H1 (cell line): ENCODE measurements at regions not wholly inside any gene's neighbourhood (a gene's known extent, or its start where the extent isn't known, plus 50 kb on each side); places are given as distances from the start of the nearest gene placed in this dataset.

Experiments
- CTCF ChIA-PET: fragments of 300-600 bp; sonication (Branson Sonifier 250); formaldehyde crosslinking; loops from one replicate; lab custom pipeline; 2021; ENCODE audit not compliant: partially characterized antibody; lab: Charles Lee
- POLR2A ChIA-PET: fragments of 300-600 bp; sonication (Branson Sonifier 250); formaldehyde crosslinking; loops from one replicate; lab custom pipeline; 2021; ENCODE audit warnings: inconsistent platforms; ENCODE audit not compliant: partially characterized antibody; lab: Charles Lee
- DNase-seq, 2 experiments: peaks; one replicate each; pipeline versions ENCODE4 v3.0.0 to v3.0.0-alpha.2; 2010 to 2022; ENCODE audit warnings: low spot score in 2 of 2, low read depth in 1 of 2, mixed read lengths in 1 of 2
- FAIRE-seq: peaks from 2 replicates; lab custom pipeline; 2011; peaks lifted over from hg19 to GRCh38; lab: Jason Lieb, UNC
- H2AFZ ChIP-seq: 2 replicates; pipeline ENCODE4 v1.8.1; 2012; ENCODE audit warnings: low read length, inconsistent platforms
- H2AK5ac ChIP-seq: 2 replicates; pipeline ENCODE4 v1.6.1; 2013; ENCODE audit warnings: low read depth, low read length
- H2BK120ac ChIP-seq: replicated peaks from 2 replicates; pipeline ENCODE3; 2013; ENCODE audit warnings: low read depth, low read length, inconsistent platforms
- H2BK12ac ChIP-seq: 2 replicates; pipeline ENCODE4 v1.6.1; 2013; ENCODE audit warnings: low read depth, low read length
- H2BK15ac ChIP-seq: 2 replicates; pipeline ENCODE4 v1.6.1; 2013; ENCODE audit warnings: low read length
- H2BK20ac ChIP-seq: 2 replicates; pipeline ENCODE4 v1.6.1; 2013; ENCODE audit warnings: low read length
- H2BK5ac ChIP-seq: 2 replicates; pipeline ENCODE4 v1.6.1; 2013; ENCODE audit warnings: low read depth, low read length
- H3K14ac ChIP-seq: 2 replicates; pipeline ENCODE4 v1.6.1; 2013; ENCODE audit warnings: inconsistent platforms; ENCODE audit not compliant: insufficient read length
- H3K18ac ChIP-seq: 2 replicates; pipeline ENCODE4 v1.6.1; 2013; ENCODE audit warnings: low read length; ENCODE audit errors: extremely low read depth
- H3K23ac ChIP-seq: 2 replicates; pipeline ENCODE4 v1.6.1; 2013; ENCODE audit warnings: inconsistent platforms; ENCODE audit not compliant: insufficient read length
- H3K23me2 ChIP-seq: 2 replicates; pipeline ENCODE4 v1.6.1; 2013; ENCODE audit warnings: low read depth, low read length
- H3K27ac ChIP-seq: 2 replicates; pipeline ENCODE4 v1.6.1; 2011; ENCODE audit warnings: low read depth, low read length, inconsistent platforms
- H3K27me3 ChIP-seq, 4 experiments: replicated peaks in 1 of 4; 1 replicate in 1 of 4; 2 replicates in 3 of 4; pipeline versions ENCODE4 v1.6.1 to v1.8.1; 2011 to 2013; ENCODE audit warnings: low read length in 3 of 4, mild to moderate bottlenecking in 3 of 4, inconsistent platforms in 2 of 4, mixed read lengths in 2 of 4, moderate library complexity in 1 of 4; ENCODE audit not compliant: control insufficient read depth in 3 of 4, insufficient read depth in 3 of 4; ENCODE audit errors: extremely low read depth in 1 of 4
- H3K36me3 ChIP-seq, 4 experiments: 2 replicates each; pipeline versions ENCODE4 v1.6.1 to v1.8.1; 2011 to 2013; ENCODE audit warnings: mild to moderate bottlenecking in 4 of 4, low read length in 3 of 4, moderate library complexity in 2 of 4, control low read depth in 1 of 4, inconsistent platforms in 1 of 4; ENCODE audit not compliant: insufficient read depth in 4 of 4, control insufficient read depth in 2 of 4
- H3K4ac ChIP-seq: replicated peaks from 2 replicates; pipeline ENCODE3; 2013; ENCODE audit warnings: low read length, low read depth, mixed read lengths, inconsistent platforms; ENCODE audit not compliant: insufficient read length
- H3K4me1 ChIP-seq, 4 experiments: replicated peaks in 1 of 4; 1 replicate in 1 of 4; 2 replicates in 3 of 4; pipeline versions ENCODE4 v1.6.1 to v1.8.1; 2011 to 2013; ENCODE audit warnings: low read length in 3 of 4, inconsistent platforms in 2 of 4, mixed read lengths in 1 of 4; ENCODE audit not compliant: insufficient read depth in 4 of 4, control insufficient read depth in 3 of 4
- H3K4me2 ChIP-seq, 2 experiments: 2 replicates each; pipeline versions ENCODE4 v1.6.1 to v1.8.1; 2011 to 2013; ENCODE audit warnings: low read depth in 2 of 2, low read length in 2 of 2, control low read depth in 1 of 2, inconsistent platforms in 1 of 2, mild to moderate bottlenecking in 1 of 2; ENCODE audit not compliant: insufficient read depth in 1 of 2
- H3K4me3 ChIP-seq, 4 experiments: fragments of 200-600, 300-600 bp in 1 of 4; sonication (generic), shearing (Covaris generic), sonication (Bioruptor Twin) in 1 of 4; 2 replicates each; pipeline versions ENCODE4 v1.5.1 to v1.8.1; 2011 to 2016; ENCODE audit warnings: low read length in 4 of 4, low read depth in 3 of 4, control low read depth in 2 of 4, inconsistent platforms in 2 of 4, mild to moderate bottlenecking in 2 of 4, mixed read lengths in 1 of 4, moderate library complexity in 1 of 4; ENCODE audit not compliant: insufficient read depth in 2 of 4; ENCODE audit errors: extremely low read depth in 1 of 4
- H3K56ac ChIP-seq: replicated peaks from 2 replicates; pipeline ENCODE3; 2013; ENCODE audit warnings: low read depth, mild to moderate bottlenecking, mixed read lengths, low read length, inconsistent platforms; ENCODE audit not compliant: insufficient read length
- H3K79me1 ChIP-seq: 2 replicates; pipeline ENCODE4 v1.6.1; 2013; ENCODE audit warnings: low read depth, low read length, control low read depth
- H3K79me2 ChIP-seq, 2 experiments: 2 replicates each; pipeline versions ENCODE4 v1.6.1 to v1.8.1; 2012 to 2013; ENCODE audit warnings: low read length in 2 of 2, mild to moderate bottlenecking in 2 of 2, inconsistent platforms in 1 of 2; ENCODE audit not compliant: insufficient read depth in 2 of 2, control insufficient read depth in 1 of 2
- H3K9ac ChIP-seq, 4 experiments: replicated peaks in 1 of 4; 1 replicate in 1 of 4; 2 replicates in 3 of 4; pipeline versions ENCODE4 v1.6.1 to v1.8.1; 2011 to 2013; ENCODE audit warnings: low read depth in 3 of 4, low read length in 3 of 4, control low read depth in 2 of 4, mild to moderate bottlenecking in 2 of 4, moderate library complexity in 2 of 4, inconsistent platforms in 1 of 4; ENCODE audit errors: extremely low read depth in 1 of 4
- H3K9me3 ChIP-seq, 2 experiments: 2 replicates each; pipeline versions ENCODE4 v1.6.1 to v1.8.1; 2012 to 2013; ENCODE audit warnings: mild to moderate bottlenecking in 2 of 2, moderate library complexity in 2 of 2, control low read depth in 1 of 2, inconsistent platforms in 1 of 2, low read depth in 1 of 2, low read length in 1 of 2, mixed read lengths in 1 of 2; ENCODE audit not compliant: insufficient read depth in 2 of 2
- H4K20me1 ChIP-seq, 2 experiments: replicated peaks in 1 of 2; 2 replicates each; pipeline versions ENCODE3 to v1.8.1; 2011 to 2013; ENCODE audit warnings: inconsistent platforms in 2 of 2, low read length in 2 of 2, mild to moderate bottlenecking in 1 of 2; ENCODE audit not compliant: insufficient read depth in 2 of 2, control insufficient read depth in 1 of 2
- H4K5ac ChIP-seq: 2 replicates; pipeline ENCODE4 v1.6.1; 2013; ENCODE audit warnings: low read length, low read depth, mixed read lengths, inconsistent platforms; ENCODE audit not compliant: insufficient read length
- H4K8ac ChIP-seq: 2 replicates; pipeline ENCODE4 v1.8.0; 2013; ENCODE audit warnings: mild to moderate bottlenecking, moderate library complexity, low read length, inconsistent platforms; ENCODE audit not compliant: insufficient read depth; ENCODE audit errors: extremely low read depth
- H4K91ac ChIP-seq: replicated peaks from 2 replicates; pipeline ENCODE3; 2013; ENCODE audit warnings: low read length, mixed read lengths, inconsistent platforms; ENCODE audit not compliant: insufficient read length
- ASH2L ChIP-seq: fragments of 200-600, 300-600 bp; sonication (generic); IDR thresholded peaks from one replicate; pipeline ENCODE4 v1.7.1; 2017; ENCODE audit warnings: low read length
- BCL11A ChIP-seq, 2 experiments: IDR thresholded peaks; one replicate each; pipeline ENCODE4 v1.6.1; 2011; ENCODE audit warnings: low read depth in 2 of 2, low read length in 2 of 2, mild to moderate bottlenecking in 2 of 2
- CEBPB ChIP-seq: IDR thresholded peaks from 2 replicates; pipeline ENCODE4 v1.6.1; 2012; ENCODE audit warnings: low read depth, low read length
- CREB1 ChIP-seq: IDR thresholded peaks from 2 replicates; pipeline ENCODE4 v1.6.1; 2012; ENCODE audit warnings: inconsistent platforms
- FOSL1 ChIP-seq: IDR thresholded peaks from 2 replicates; pipeline ENCODE4 v1.6.1; 2011; ENCODE audit warnings: mild to moderate bottlenecking, low read depth, low read length, moderate library complexity; ENCODE audit not compliant: insufficient read depth
- SIN3A ChIP-seq, 2 experiments: IDR thresholded peaks in 1 of 2; conservative IDR thresholded peaks in 1 of 2; 2 replicates each; pipeline ENCODE4 v1.6.1; 2011 to 2012; ENCODE audit warnings: low read length in 2 of 2, improper control_type of control experiment in 1 of 2, low read depth in 1 of 2, mild to moderate bottlenecking in 1 of 2
- SRF ChIP-seq: IDR thresholded peaks from 2 replicates; pipeline ENCODE4 v1.6.1; 2011; ENCODE audit warnings: mild to moderate bottlenecking, low read depth, low read length, moderate library complexity
- WGBS, 2 experiments: shearing (Covaris generic) in 1 of 2; methylation state at CpG; one replicate each; pipeline versions ENCODE4 v1.1.6 to v1.1.7; 2013 to 2015; ENCODE audit warnings: low lambda C conversion rate in 2 of 2, mixed read lengths in 2 of 2, inconsistent platforms in 1 of 2, low coverage in 1 of 2, missing lambda C conversion rate in 1 of 2; ENCODE audit not compliant: insufficient replicate concordance in 2 of 2, insufficient coverage in 1 of 2, insufficient read length in 1 of 2; ENCODE audit errors: extremely low coverage in 1 of 2, missing lambda C conversion rate in 1 of 2; 5-methylcytosine and 5-hydroxymethylcytosine counted together

DNA sequence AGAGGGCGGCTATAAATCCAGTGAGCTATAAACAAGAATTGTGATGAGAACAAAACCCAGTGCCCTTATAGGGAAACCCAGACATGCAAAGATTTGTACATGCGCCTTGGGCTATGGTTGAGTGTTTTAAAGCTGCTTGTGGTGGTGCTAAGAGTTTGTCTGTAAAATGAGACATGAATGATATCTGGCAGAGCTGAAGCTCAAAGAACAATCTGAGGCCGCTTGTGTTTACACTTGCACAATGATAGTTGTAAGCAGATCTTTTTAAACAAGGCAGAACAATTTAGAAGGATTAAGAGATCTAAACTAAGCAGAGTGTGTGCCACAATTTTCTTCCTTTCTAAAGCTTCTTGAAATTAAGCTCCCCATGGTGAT, 80.4 kb upstream of the ADAMTS5 start:
- 88% methylated on average over 3 of the region's 3 CpGs; no CpG with 5 or more reads in 1 of the 2 experiments for WGBS, 2 experiments
- Histone ChIP-seq H3K9me3 (no peaks in the 10 kb centered on the region), H2AK5ac (no peak overlapping the region), H3K4me3 (no peak overlapping the region), H3K27ac (no peak overlapping the region), H3K18ac (no peak overlapping the region), H3K9ac (no peak overlapping the region), H3K4ac (no peak overlapping the region), H3K79me1 (no peaks in the 10 kb centered on the region), H2BK20ac (no peak overlapping the region), H3K4me1 (no peaks in the 10 kb centered on the region), H4K5ac (no peak overlapping the region), H2AFZ (no peak overlapping the region), H3K23ac (no peak overlapping the region), H3K23me2 (no peaks in the 10 kb centered on the region; the same call in 1 of the 2 replicates), H3K79me2 (no peaks in the 10 kb centered on the region), H3K36me3 (no peaks in the 10 kb centered on the region), H2BK15ac (no peak overlapping the region), H2BK5ac (no peak overlapping the region), H4K20me1 (no peaks in the 10 kb centered on the region), H2BK12ac (no peak overlapping the region), H3K56ac (no peak overlapping the region), H4K8ac (no peak overlapping the region), H3K14ac (no peak overlapping the region), H3K4me2 (no peak overlapping the region), H2BK120ac (no peak overlapping the region), H4K91ac (no peak overlapping the region), H3K27me3 (no peaks in the 10 kb centered on the region)
- ChIA-PET CTCF (interaction anchor here (0.6 to 1.1 kb wide), 3 partner anchors 18 to 275 kb away, joined by 3 to 4 read pairs (median 3); no protein-coding TSS in a partner anchor), POLR2A (no interaction called here)
- DNase-seq (no peak), FAIRE-seq (no peak)
- no peak for TF ChIP-seq FOSL1
- no peak for TF ChIP-seq ASH2L
- TF ChIP-seq SRF: no peak
- no peak for TF ChIP-seq BCL11A (IDR thresholded peaks at IDR 0.05; ENCODE audit: low read depth in 2 of 2, low read length in 2 of 2)
- no peak for TF ChIP-seq CEBPB
- TF ChIP-seq CREB1: no peak
- no peak for TF ChIP-seq SIN3A (conservative IDR thresholded peaks at IDR 0.05 in 1 of 2, IDR thresholded peaks at IDR 0.05 in 1 of 2; ENCODE audit: low read depth in 1 of 2, low read length in 2 of 2)
